ENCODE measurements at regions not wholly inside any gene's neighbourhood (a gene's known extent, or its start where the extent isn't known, plus 50 kb on each side); places are given as distances from the start of the nearest gene placed in this dataset.

- no peaks in the 10 kb centered on the region for H3K36me3 Mint-ChIP-seq (ENCODE audit: low read depth, unreplicated experiment)
- no peaks in the 10 kb centered on the region for H3K4me1 Mint-ChIP-seq (ENCODE audit: unreplicated experiment)
- H3K4me3 Mint-ChIP-seq (ENCODE audit: unreplicated experiment): no peak overlapping the region
- no peak for DNase-seq (ENCODE audit: low spot score)
- no peak overlapping the region for H3K27ac Mint-ChIP-seq (ENCODE audit: unreplicated experiment)
- TF ChIP-seq CTCF (IDR thresholded peaks at IDR 0.05; ENCODE audit: unreplicated experiment): no peak
- H3K27me3 Mint-ChIP-seq (ENCODE audit: unreplicated experiment): peaks cover 4% of the 10 kb centered on the region
- no peaks in the 10 kb centered on the region for H3K9me3 Mint-ChIP-seq (ENCODE audit: unreplicated experiment)
Observed at GRCh38 chr20:59456342-59457279, 147.7 kb upstream of the PHACTR3 start.

GRCh38 chr20:59458645-59459044, 145.7 kb upstream of the PHACTR3 start:
- no peak for TF ChIP-seq CTCF (IDR thresholded peaks at IDR 0.05; ENCODE audit: unreplicated experiment)
- Mint-ChIP-seq H3K27me3 (ENCODE audit: unreplicated experiment) (peaks cover 6% of the 10 kb centered on the region), H3K4me3 (ENCODE audit: unreplicated experiment) (no peak overlapping the region), H3K36me3 (ENCODE audit: low read depth, unreplicated experiment) (no peaks in the 10 kb centered on the region), H3K4me1 (ENCODE audit: unreplicated experiment) (no peaks in the 10 kb centered on the region), H3K9me3 (ENCODE audit: unreplicated experiment) (no peaks in the 10 kb centered on the region), H3K27ac (ENCODE audit: unreplicated experiment) (no peak overlapping the region)
- no peak for DNase-seq (ENCODE audit: low spot score)

- TF ChIP-seq CTCF (IDR thresholded peaks at IDR 0.05; ENCODE audit: unreplicated experiment): no peak
- no peaks in the 10 kb centered on the region for H3K36me3 Mint-ChIP-seq (ENCODE audit: low read depth, unreplicated experiment)
- H3K27me3 Mint-ChIP-seq (ENCODE audit: unreplicated experiment): peaks cover 6% of the 10 kb centered on the region
- no peak for DNase-seq (ENCODE audit: low spot score)
- H3K9me3 Mint-ChIP-seq (ENCODE audit: unreplicated experiment): no peaks in the 10 kb centered on the region
- H3K4me3 Mint-ChIP-seq (ENCODE audit: unreplicated experiment): no peak overlapping the region
- no peak overlapping the region for H3K27ac Mint-ChIP-seq (ENCODE audit: unreplicated experiment)
- no peaks in the 10 kb centered on the region for H3K4me1 Mint-ChIP-seq (ENCODE audit: unreplicated experiment)
Observed at GRCh38 chr20:59459586-59459985, 144.8 kb upstream of the PHACTR3 start.

- Mint-ChIP-seq H3K4me3 (ENCODE audit: unreplicated experiment) (no peak overlapping the region), H3K36me3 (ENCODE audit: low read depth, unreplicated experiment) (no peaks in the 10 kb centered on the region), H3K9me3 (ENCODE audit: unreplicated experiment) (no peaks in the 10 kb centered on the region), H3K27ac (ENCODE audit: unreplicated experiment) (no peak overlapping the region), H3K4me1 (ENCODE audit: unreplicated experiment) (no peaks in the 10 kb centered on the region), H3K27me3 (ENCODE audit: unreplicated experiment) (peaks cover 6% of the 10 kb centered on the region)
- DNase-seq (ENCODE audit: low spot score): no peak
- no peak for TF ChIP-seq CTCF (IDR thresholded peaks at IDR 0.05; ENCODE audit: unreplicated experiment)
Observed at GRCh38 chr20:59460352-59460751, 144.0 kb upstream of the PHACTR3 start.

GRCh38 chr20:59461526-59461925, 142.8 kb upstream of the PHACTR3 start:
- Mint-ChIP-seq H3K27ac (ENCODE audit: unreplicated experiment) (no peak overlapping the region), H3K4me3 (ENCODE audit: unreplicated experiment) (no peak overlapping the region), H3K9me3 (ENCODE audit: unreplicated experiment) (no peaks in the 10 kb centered on the region), H3K27me3 (ENCODE audit: unreplicated experiment) (peaks cover 6% of the 10 kb centered on the region), H3K36me3 (ENCODE audit: low read depth, unreplicated experiment) (no peaks in the 10 kb centered on the region), H3K4me1 (ENCODE audit: unreplicated experiment) (no peaks in the 10 kb centered on the region)
- DNase-seq (ENCODE audit: low spot score): no peak
- TF ChIP-seq CTCF (IDR thresholded peaks at IDR 0.05; ENCODE audit: unreplicated experiment): no peak
